CD4-positive, alpha-beta T cell treated with Interferon alpha-2 for 1 hour (primary cell): ENCODE measurements at regions not wholly inside any gene's neighbourhood (a gene's known extent, or its start where the extent isn't known, plus 50 kb on each side); places are given as distances from the start of the nearest gene placed in this dataset.

ENCODE experiments used
- DNase-seq, 2 donors: peaks; one replicate each; pipeline ENCODE4 v3.0.0-alpha.2; 2020 to 2022

DNA sequence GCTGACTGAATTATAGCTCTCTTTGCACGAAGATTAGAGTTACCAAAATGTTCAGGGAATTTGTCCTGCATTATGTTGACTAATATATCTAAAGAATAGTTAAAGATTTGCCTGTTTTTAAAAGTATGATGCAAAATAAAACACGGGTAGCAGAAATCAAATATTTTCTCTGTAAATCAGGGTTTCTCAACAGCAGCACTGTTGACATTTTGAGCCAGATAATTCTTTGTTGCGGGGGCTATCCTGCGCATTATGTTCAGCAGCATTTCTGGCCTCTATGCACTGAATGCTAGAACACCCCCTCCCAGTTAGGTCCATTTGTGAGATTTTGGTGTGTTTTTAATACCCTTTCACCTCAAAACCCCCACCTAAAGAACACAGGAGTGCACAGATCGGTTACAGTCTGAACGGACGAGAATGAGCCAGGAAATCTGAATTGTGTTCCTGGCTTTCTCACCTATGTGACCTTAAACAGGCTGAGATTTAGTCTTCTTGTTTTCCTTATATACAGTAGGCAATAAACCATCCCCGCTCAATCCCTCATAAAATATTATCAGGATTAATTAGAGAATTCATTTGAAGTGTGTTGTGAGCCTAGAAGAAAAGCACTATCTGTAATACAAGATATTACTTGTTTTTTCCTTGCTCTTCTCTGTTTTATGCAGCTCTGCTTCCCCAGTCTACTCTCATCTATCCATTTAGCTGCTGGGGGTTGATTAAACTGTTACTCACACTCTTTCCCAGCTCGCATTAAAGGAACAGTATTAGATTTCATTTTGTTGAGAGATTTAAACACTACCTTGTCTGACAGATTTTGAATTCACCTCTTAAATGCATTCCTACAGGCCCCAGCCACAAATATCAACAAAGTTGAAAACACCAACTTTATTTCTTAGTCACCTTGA lies 247.5 kb upstream of the GOLIM4 start:
- DNase-seq = no peak

DNA sequence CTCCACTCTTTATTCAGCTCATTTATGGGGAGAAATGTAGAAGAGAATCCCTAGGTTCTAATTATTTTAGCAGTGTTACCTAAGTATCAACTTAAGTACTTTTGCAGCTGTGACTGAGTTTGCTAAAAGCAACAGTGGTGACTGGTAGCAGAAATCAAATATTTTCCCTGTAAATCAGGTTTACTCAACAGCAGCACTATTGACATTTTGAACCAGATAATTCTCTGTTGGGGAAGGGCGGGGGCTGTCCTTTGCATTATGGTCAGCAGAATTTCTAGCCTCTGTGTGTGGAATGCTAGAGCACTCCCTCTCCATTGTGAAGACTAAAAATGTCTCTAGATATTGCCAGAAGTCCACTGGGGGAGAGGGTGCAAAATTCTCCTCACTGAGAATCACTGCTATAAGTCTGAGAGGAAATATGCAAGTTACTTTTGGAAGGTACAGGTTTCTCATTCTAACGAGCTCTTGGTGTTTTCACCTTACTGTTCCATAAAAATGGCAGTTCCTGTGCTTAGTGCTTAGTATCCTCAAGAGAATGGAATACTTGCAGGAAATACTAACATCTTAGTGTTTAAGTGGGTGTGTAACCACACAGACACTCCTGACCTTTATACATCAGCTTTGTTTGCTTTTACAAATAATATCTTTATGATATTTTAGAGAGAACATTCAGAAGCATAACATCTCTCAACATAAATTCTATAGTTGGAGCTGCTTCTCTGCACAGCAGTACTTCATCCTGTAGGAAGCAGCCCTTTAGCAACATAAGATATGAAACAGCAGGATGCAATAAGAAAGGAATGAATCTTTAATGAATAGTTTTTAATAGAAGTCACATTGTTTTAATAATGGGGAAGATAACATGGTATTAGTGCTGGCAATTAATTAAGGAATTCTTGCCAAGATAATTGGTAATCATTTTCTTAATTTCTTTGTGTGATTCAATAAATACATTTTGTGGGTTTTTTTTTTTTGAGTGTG lies 246.5 kb upstream of the GOLIM4 start:
- DNase-seq = no peak

DNA sequence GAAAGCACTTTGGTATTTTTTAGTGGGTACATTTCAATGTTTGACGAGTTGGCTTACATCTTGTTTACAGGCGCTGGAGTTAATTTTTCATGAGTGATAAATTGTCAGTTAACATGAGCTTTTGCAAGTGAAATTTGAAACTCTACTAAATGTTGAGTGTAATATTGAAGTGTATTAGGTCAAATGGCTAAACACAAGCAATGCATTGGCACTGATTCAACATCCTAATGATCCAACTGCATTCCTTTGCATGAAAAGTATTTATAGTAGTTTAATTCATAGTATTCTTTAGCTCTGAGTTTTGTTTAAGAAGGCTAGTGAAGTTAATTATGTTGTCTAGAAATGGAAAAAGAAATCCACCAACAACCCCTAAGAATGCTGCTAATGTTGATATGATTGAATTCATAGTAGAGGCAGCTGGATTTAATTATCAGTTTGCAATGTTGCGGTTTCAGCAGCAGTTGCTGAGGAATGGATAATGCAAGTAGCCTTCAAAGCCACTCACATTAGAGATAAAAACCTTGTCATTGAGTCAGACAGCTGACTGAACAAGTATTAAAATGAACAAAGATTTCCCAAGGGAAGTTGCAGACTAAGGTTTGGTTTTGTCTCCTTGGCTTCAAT lies 245.6 kb upstream of the GOLIM4 start:
- no peak for DNase-seq

DNA sequence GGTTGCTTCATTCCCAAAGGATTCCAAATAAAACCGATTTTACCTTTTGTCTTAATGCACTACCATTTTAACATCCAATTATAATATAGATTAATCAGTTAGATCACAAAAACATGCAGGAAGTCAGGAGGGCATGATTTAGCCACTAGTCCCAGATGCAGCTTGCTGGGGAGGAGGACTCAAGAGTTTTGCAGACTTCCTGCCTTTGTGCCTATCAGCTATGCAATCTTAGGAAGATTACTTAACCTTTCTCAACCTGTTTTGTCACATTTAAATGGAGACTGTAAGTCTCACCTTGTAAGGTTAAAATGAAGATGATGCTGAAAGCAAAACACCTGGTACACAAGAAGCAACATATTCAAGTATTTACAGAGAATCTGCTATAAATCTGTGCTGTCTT lies 242.4 kb upstream of the GOLIM4 start:
- DNase-seq = no peak

DNA sequence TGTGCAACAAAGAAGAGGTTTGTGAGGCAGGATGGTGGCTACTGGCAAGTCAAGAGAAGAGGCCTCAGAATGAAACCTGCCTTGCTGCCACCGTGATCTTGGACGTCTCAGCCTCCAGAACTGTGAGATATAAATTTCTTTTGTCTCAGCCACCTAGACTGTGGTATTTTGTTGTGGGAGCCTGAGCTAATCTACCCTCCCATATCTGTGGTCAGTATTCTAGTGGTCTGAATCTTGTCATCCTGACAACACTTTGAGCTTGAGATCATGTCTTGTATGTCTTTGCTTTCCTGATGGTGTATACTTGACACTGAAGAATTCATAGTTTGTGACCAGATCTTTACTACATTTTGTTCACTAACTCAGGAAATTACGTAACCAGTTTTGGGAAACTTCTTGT lies 240.6 kb upstream of the GOLIM4 start:
- no peak for DNase-seq

DNA sequence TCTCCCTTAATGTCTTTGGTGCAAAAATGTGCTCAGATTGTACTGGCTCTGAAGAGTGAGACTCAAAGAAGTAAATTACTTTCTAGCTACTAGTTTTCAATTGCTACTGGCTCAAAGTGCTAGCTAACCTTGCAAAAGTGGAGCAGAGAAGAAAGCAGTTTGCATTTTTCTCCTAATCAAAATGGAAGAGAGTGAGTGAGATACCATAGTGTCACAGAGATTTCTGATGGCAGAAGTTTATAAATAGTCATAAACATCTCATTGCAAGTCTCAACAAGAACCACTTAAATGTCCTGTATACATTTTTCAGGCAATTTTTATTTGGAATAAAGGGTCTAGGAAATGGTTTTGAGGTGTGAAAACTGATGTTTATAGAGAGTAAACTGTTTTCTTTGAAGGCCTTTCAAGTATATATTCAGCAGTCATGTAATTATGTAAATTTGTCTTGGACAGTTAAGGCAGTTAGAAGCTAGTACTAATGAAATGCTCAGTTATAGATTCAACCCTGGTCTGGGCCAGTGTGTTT lies 237.7 kb upstream of the GOLIM4 start:
- no peak for DNase-seq

DNA sequence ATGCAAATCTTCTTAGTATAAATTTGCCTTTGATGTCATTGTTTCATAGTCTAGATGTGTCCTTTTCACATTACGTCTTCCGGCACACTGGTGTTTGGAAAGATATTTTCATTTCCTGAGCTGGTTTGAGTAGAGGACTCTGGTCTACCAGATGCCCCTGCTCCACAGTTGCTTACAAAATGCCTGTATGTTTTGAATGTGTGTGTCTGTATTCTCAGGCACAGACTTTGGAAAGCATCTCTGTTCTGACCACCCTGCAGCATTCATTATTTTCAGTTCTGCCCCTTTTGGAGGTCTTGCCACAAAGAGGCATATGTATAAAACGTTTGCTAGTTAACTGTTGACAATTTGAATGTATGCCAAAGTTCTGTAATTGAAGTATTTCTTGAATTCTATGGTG lies 236.0 kb upstream of the GOLIM4 start:
- DNase-seq = no peak

DNA sequence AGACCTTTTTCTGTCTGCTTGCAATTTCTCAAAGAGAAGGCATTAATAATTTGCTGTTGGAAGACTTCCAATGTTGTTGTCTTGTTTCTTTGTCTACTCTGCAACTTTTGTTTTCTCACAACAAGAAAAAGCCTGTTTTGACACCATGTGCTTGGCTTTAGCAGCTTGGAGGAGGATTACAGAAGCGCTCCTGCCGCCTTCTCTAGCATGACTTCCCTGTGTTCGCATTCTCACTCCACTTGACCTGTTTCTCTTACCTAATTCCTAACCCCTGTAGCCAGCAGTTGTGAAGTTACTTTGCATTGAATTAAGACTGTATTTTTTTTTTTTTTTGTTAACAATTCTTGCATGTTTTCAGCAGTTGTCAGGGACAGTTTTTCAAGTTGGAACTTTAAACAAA lies 235.3 kb upstream of the GOLIM4 start:
- no peak for DNase-seq

DNA sequence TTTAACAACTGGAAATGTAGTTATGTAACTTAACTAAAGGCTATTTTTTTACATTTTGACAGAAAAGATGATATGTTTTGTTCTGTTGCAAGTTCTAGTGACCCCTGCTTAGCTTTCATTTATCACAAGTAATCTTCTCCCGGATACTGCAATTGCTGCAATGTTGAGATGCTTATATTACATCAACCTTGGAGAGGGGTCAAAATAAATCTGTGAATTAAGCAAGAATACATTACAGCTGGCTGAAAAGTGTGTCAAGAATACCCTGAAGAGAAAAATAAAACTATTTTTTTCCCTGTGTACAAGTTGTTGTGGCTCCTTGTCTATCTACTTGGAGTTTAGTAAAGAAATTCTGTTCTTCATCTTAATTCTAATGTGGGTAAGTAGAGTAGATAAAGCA lies 232.1 kb upstream of the GOLIM4 start:
- DNase-seq = no peak

DNA sequence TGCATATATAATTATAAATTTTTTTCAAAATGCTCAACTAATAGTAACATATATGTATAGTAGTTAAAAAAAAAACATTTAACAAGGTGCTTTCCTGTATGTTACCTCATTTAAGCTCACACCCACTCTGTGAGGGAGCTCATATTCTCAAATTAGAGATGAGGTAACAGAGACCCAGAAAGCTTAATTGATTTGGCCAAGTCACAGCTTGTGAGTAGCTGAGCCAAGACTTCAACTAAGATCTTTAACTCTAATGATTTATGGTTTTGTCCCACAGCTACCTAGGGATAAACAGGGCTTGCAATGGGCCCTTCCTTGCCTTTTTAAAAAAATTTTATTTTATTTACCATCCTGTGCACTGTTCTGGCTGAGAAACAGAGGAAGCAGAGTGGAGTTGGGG lies 230.0 kb upstream of the GOLIM4 start:
- DNase-seq = no peak

DNA sequence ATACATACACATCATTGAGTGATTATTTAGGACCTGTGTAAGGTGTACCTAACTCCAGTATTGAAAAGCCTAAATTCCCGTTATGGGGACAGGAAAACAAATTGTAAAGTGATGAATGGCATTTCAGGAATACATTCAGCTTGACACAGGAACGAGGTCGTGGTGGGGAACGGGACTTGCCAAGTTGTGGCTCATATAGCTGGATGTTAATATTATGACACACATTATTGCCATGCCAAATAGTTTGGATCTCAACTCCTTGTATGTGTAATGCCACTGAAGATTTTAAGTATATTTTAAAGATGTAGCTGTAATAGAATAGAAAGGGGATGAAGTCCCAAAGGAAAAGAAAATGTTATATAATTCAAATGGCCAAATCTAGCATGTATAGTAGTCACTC lies 227.2 kb upstream of the GOLIM4 start:
- DNase-seq = no peak

DNA sequence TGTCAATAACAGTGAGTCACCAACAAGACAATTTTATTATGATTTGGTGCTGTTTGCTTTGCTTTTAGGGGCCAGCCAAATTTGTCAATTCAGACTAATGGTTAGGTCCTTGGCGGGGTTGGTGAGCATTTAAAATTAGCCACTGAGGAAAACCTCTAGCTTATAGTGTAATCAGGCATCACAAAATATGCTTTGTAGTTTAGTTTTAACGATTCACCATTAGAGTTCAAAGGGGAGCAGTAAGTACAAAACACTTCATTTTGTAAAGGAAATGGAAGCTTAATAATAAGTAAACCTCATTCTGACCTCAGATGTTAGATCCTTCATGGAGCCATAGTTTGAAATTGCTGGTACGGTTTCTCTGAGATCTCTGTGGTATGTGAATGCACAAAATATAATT lies 218.4 kb upstream of the GOLIM4 start:
- no peak for DNase-seq

DNA sequence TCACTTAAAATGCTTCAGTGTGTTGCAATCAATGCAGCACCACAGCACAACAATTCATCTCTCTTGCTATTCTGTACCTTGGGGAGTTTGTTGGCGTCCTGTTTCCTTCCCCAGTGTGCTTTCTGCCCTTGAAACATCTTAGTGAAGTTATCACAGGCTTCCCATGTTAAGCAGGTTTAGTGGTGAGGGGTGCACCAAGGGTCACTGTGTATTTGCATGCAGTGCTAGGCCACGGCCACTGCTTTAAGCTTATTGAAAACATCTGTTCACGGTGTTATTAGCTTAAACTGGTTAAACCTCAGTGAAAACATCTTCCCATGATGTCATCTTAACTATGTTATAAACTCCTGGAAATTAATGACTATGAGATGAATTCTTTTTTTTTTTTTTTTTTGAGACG lies 217.3 kb upstream of the GOLIM4 start:
- DNase-seq = no peak

DNA sequence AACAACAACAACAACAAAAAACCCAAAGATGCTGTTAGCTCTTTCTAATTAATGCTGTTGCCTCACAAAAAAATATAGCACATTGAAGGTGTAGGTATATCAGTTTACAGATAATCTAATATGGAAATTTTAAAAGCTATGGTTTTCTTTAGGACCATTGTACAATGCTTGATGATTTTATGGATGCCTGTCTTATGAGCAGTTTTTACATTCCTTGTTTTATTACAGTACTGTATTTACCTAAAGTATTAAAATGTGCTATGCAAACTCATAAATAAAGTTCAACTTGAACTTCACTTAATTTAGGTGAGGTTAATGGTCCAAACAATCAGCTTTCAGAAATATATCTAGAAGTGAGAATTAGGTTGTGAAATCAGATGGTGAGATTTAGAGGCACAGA lies 212.2 kb upstream of the GOLIM4 start:
- DNase-seq = no peak

DNA sequence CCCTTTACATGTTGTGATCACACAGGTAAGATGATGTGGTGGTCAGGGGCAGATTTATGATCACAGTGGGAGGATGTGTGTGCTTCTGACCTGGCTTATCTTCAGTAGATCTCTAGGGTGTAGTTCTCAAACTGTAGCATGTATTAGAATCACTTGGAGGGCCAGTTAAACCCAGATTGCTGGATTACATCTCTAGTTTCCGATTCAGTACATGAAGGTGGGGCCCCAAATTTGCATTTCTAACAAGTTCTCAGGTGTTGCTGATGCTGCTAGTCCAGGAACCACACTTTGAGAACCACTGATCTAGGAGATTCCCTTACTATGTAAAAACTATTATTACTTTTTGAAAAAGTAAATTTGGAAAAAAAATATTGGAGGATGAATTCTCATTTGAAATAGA lies 199.3 kb upstream of the GOLIM4 start:
- DNase-seq = no peak

DNA sequence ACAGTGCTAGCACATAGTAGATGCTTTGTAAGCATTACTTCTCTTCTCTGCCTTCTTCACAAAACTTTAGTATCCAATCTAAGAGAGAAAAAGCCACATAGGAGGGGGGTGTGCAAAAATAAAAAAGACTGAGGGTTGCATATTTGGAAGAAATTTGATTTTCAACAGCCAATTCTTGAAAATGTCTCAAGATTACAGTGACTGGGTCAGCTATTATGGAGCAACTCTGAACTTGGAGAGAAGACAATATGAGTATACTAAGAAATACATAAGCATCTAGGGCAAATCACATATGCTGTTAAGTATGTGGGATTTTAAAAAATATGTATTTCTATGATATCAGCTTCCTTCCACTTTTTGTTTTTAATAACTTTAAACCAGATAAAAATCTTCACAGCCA lies 196.6 kb upstream of the GOLIM4 start:
- no peak for DNase-seq

DNA sequence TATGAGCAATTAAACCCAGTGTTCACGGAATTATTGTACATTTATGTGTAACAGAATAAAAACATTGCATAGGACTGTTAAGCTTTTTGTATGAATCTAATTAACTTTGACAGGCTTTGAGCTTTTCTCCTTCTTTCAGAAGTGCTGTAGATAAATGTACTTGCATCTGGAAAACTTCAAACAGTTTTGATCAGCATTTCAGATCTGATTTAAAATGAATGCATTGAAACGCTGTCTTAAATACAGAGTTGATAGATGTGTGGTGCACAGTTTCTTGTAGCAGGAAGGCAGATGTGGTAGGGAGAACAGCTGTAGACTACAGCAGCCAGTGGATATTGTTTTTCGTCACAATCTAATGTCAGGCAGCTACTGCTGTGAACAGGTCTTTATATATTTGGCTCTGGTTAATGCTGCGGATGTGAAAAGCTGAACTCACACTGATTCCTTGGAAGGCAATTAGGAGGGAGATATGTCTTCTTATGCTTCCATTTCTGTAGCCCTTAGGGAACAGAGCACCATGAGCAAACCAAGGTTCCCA lies 193.8 kb upstream of the GOLIM4 start:
- DNase-seq = no peak

DNA sequence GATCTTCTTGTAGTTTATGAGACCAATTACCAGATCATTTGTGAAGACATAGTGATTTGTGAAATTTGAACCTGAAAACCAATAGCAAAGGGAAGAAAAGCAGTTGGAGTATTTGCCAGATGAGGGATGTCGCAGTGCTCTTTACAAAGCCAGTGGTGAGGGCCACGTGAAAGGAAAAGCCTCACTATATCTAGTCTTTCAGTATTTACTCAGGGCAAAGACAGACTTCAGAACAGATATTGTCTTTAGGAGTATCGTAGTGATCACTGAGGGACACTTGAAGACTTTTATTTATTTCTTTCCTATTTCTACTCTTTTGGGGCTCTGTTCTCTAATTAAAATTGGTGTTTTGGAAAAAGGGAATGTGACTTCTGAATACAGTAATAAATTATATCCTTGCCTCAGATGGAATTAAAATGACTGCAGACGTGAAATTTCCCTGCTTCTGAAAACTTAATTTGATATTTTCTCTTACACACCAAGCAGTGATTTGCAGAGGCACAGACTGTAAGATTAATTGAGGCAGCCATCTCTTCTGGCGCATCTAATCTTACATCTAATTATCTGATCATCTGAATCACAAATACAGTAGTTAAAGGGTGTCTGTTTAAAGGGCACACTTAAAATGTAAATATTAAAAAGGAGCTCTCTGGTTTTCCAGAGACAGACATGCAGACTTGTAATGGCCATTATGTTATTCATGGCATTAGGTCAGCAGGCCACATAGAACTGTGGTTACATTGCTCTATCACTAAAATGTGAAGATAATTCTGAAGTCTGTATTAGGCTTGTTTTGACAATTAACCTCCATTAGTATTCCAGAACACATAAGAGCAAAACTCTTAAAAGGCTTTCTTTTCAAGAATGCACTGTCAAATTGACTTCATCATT lies 193.0 kb upstream of the GOLIM4 start:
- DNase-seq = no peak

DNA sequence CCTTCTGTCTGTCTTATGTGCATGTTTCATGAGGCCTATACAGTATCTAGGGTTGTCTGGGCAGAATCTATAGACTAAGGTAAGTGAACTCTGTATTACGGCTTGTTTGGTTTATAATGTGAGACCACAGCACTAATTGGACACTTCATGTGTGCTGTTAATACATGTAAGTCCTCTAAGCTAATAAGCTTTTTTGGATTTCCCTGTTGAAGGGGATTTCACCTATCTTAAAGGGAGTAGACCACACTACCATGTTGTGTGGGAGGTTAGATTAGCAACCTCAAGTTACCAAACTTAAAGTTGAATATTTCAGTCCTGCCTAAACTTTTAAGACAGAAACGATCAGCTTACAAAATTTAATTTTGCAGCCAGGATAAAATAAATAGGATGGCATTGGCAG lies 189.8 kb upstream of the GOLIM4 start:
- no peak for DNase-seq

DNA sequence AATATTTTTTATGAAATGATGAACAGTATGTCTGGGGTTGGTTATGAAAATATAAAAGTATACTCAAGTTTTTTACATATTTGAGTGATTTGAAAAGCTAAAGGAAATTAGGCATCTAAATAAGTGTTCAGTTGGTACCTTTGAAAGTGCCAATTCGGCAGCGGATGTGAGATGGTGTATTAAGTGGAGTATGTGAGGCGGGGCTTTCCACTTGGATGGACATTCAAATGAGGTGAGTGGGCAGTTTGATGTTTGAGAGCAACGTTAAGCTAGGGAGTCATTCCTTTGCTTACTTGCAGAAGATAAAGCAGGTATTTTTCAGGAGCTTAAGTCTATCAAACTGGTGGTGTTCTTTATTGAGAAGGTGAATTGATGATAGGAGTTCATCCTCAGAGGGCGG lies 189.0 kb upstream of the GOLIM4 start:
- no peak for DNase-seq

DNA sequence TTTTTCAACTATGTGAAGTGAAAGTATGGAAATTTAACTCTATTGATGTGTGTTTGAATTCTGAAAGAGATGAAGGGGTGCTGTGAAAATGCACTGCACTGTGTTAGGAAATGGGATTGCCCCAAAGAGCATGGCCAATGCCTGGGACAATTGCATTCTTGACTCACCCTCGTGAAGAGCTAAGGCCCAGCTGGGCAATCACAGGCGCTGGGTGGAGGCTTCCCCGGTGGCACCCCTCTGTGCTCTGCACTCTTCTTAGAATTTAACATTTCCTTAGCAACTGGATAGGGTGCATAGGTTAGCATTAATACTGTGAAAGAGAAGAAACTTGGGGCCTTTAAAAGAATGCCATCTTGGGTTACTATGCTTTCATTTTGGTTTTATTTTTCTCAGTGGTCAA lies 179.9 kb upstream of the GOLIM4 start:
- no peak for DNase-seq

DNA sequence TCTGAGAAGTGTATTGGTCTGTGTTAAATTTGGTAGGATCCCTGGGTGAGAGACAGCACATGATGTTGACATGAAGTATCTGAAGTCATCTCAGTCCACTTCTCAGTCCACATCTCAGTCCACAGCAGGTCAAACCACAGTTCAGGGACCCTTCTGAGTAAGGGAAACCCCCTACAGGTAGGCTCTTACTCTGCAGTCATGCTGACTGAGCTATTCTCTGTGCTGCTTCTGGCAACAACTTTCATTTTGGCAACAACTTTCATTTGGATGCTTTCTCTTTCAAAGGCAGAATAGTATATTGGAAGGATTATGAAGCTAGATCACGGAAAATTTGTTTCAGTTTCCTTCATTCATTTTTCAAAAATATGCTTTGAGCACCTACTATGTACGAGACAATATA lies 178.2 kb upstream of the GOLIM4 start:
- no peak for DNase-seq
